Natural killer cell (primary cell): ENCODE measurements at regions not wholly inside any gene's neighbourhood (a gene's known extent, or its start where the extent isn't known, plus 50 kb on each side); places are given as distances from the start of the nearest gene placed in this dataset.

Experiments
- ATAC-seq, 3 donors: fragments of 150-1000 bp in 2 of 3; fragments of 200-7000 bp in 1 of 3; cut with Tn5 transposase; 1 replicate in 1 of 3; 2 replicates in 2 of 3; pipeline ENCODE4 v1.10.0; 2021; ENCODE audit warnings: mild to moderate bottlenecking in 2 of 3, moderate library complexity in 2 of 3
- DNase-seq, 2 donors: peaks; one replicate each; pipeline versions ENCODE4 v3.0.0 to v3.0.0-alpha.2; 2013 to 2021; ENCODE audit warnings: mixed read lengths in 1 of 2
- H3K27ac ChIP-seq: one replicate; pipeline ENCODE4 v1.5.1; 2013; ENCODE audit warnings: mild to moderate bottlenecking, low read length
- H3K27me3 ChIP-seq: one replicate; pipeline ENCODE4 v1.6.1; 2013; ENCODE audit warnings: low read length; ENCODE audit not compliant: control insufficient read depth, insufficient read depth
- H3K36me3 ChIP-seq: one replicate; pipeline ENCODE4 v1.6.1; 2013; ENCODE audit warnings: low read length; ENCODE audit not compliant: control insufficient read depth, insufficient read depth
- H3K4me1 ChIP-seq: one replicate; pipeline ENCODE4 v1.6.1; 2013; ENCODE audit warnings: low read length; ENCODE audit not compliant: control insufficient read depth, insufficient read depth
- H3K4me3 ChIP-seq: one replicate; pipeline ENCODE4 v1.5.1; 2013; ENCODE audit warnings: low read length
- H3K9me3 ChIP-seq: one replicate; pipeline ENCODE4 v1.6.1; 2013; ENCODE audit warnings: low read length; ENCODE audit not compliant: control insufficient read depth, insufficient read depth
- H3K27ac Mint-ChIP-seq, 2 donors: one replicate each; pipeline ENCODE4 v1.8.0; 2022; ENCODE audit warnings: mild to moderate bottlenecking in 2 of 2, mixed read lengths in 2 of 2, moderate library complexity in 1 of 2
- H3K27me3 Mint-ChIP-seq, 2 donors: one replicate each; pipeline ENCODE4 v1.8.0; 2022; ENCODE audit warnings: low read depth in 2 of 2, mixed read lengths in 2 of 2
- H3K36me3 Mint-ChIP-seq: one replicate; pipeline ENCODE4 v1.8.0; 2022; ENCODE audit warnings: mixed read lengths
- H3K4me1 Mint-ChIP-seq, 2 donors: one replicate each; pipeline ENCODE4 v1.8.0; 2022; ENCODE audit warnings: mixed read lengths in 2 of 2
- H3K4me3 Mint-ChIP-seq: one replicate; pipeline ENCODE4 v1.8.0; 2022; ENCODE audit warnings: mild to moderate bottlenecking, moderate library complexity, mixed read lengths
- H3K9me3 Mint-ChIP-seq, 2 donors: one replicate each; pipeline ENCODE4 v1.8.0; 2022; ENCODE audit warnings: mixed read lengths in 2 of 2
- CTCF ChIP-seq: fragments of 200-600 bp; IDR thresholded peaks from one replicate; pipeline ENCODE4 v1.8.0; 2022; ENCODE audit warnings: antibody characterized with exemption
- WGBS: methylation state at CpG from one replicate; pipeline ENCODE4 v1.1.7; 2013; ENCODE audit warnings: missing lambda C conversion rate; ENCODE audit not compliant: insufficient coverage; 5-methylcytosine and 5-hydroxymethylcytosine counted together
- intact Hi-C: fragments of 100-400 bp; cut with micrococcal nuclease; formaldehyde crosslinking; loops from one replicate; pipeline ENCODE4 v1.14.2; 2022

- no peak for TF ChIP-seq CTCF
- intact Hi-C loops, result no loop called here
- H3K27ac ChIP-seq, result no peak overlapping the region
- Mint-ChIP-seq H3K9me3 (peaks cover 3 to 14% of the 10 kb centered on the region in 2 donors), H3K36me3 (no peaks in the 10 kb centered on the region), H3K4me3 (no peak overlapping the region), H3K27ac (no peak overlapping the region), H3K4me1 (no peaks in the 10 kb centered on the region), H3K27me3 (peaks cover 0 to 3% of the 10 kb centered on the region in 2 donors)
- no peak overlapping the region for H3K4me3 ChIP-seq
- no peaks in the 10 kb centered on the region for H3K36me3 ChIP-seq
- DNase-seq (no peak), ATAC-seq (no peak)
- no peaks in the 10 kb centered on the region for H3K4me1 ChIP-seq
- WGBS, result 25% methylated on average over 3 of the region's 3 CpGs
- H3K27me3 ChIP-seq, result no peaks in the 10 kb centered on the region
- peaks cover 6% of the 10 kb centered on the region for H3K9me3 ChIP-seq
Measured at GRCh38 chr16:65546353-65546791, 424.5 kb upstream of the CDH11 start.

GRCh38 chr16:65545413-65545956 is 423.6 kb upstream of the CDH11 start:
- Mint-ChIP-seq H3K27me3 (peaks cover 0 to 3% of the 10 kb centered on the region in 2 donors), H3K27ac (no peak overlapping the region), H3K4me3 (no peak overlapping the region), H3K9me3 (peaks cover 3 to 14% of the 10 kb centered on the region in 2 donors), H3K4me1 (no peaks in the 10 kb centered on the region), H3K36me3 (no peaks in the 10 kb centered on the region)
- Histone ChIP-seq H3K4me3 (no peak overlapping the region), H3K9me3 (peaks cover 6% of the 10 kb centered on the region), H3K36me3 (no peaks in the 10 kb centered on the region), H3K27ac (no peak overlapping the region), H3K27me3 (no peaks in the 10 kb centered on the region), H3K4me1 (no peaks in the 10 kb centered on the region)
- ATAC-seq, result no peak
- no peak for DNase-seq
- 71% methylated on average over 1 of the region's 2 CpGs for WGBS
- intact Hi-C loops, result no loop called here
- TF ChIP-seq CTCF, result no peak

GRCh38 chr16:65543781-65544740 is 422.2 kb upstream of the CDH11 start:
- H3K36me3 ChIP-seq, result no peaks in the 10 kb centered on the region
- no peaks in the 10 kb centered on the region for H3K4me1 ChIP-seq
- peaks cover 6% of the 10 kb centered on the region for H3K9me3 ChIP-seq
- H3K27me3 Mint-ChIP-seq, result peaks cover 0 to 3% of the 10 kb centered on the region in 2 donors
- TF ChIP-seq CTCF, result no peak
- no peak overlapping the region for H3K4me3 ChIP-seq
- no peak for DNase-seq
- H3K27ac Mint-ChIP-seq, result no peak overlapping the region
- H3K27ac ChIP-seq, result no peak overlapping the region
- intact Hi-C loops, result no loop called here
- ATAC-seq, result no peak
- peaks cover 3 to 10% of the 10 kb centered on the region in 2 donors for H3K9me3 Mint-ChIP-seq
- no peaks in the 10 kb centered on the region for H3K27me3 ChIP-seq
- no peaks in the 10 kb centered on the region for H3K36me3 Mint-ChIP-seq
- no peaks in the 10 kb centered on the region for H3K4me1 Mint-ChIP-seq
- no peak overlapping the region for H3K4me3 Mint-ChIP-seq
- WGBS, result 77% methylated on average over 3 of the region's 5 CpGs
